ENCODE measurements at regions not wholly inside any gene's neighbourhood (a gene's known extent, or its start where the extent isn't known, plus 50 kb on each side); places are given as distances from the start of the nearest gene placed in this dataset.

DNA sequence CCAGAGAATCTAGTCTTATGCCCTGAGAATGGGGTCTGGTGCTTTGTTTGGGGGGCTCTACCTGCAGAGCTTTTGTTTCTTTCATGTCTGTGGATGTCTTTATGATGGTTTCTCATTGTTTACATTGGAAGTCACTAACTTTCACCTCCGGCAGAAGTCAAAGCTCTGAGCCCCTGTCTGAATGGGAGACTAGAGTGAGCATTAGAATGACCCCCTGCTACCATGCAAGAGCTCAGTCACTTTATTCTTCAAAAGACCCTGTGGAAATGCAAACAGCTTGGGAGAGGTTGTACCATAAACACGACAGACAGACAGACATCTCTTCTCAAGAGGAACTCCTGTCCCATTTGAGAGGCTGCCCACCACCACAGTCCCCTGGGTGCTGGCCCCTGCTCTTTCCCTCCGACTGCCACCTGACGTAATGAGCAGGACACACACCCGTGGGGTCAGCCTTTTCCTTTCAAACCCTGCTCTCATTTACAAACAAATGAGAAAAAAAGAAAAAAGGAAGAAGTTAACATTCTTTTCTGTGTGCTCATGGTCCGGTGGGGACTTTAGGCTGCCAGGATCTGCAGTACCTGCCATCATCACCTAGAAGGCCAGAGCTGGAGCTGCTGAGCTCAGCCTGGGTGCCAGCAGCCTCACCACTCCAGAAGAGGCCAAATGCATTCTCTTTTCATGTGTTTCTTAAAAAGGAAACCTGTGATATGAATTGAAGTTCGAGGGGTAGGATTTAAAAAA is 91.6 kb downstream of the FZD1 start:
- H3K9me3 Mint-ChIP-seq (ENCODE audit: low read depth, unreplicated experiment) = no peaks in the 10 kb centered on the region
- no peak overlapping the region for H3K27ac Mint-ChIP-seq (ENCODE audit: unreplicated experiment)
- H3K36me3 Mint-ChIP-seq (ENCODE audit: insufficient read depth, unreplicated experiment) = no peaks in the 10 kb centered on the region
- H3K4me1 Mint-ChIP-seq (ENCODE audit: low read depth, unreplicated experiment) = no peaks in the 10 kb centered on the region
- intact Hi-C loops (cut with micrococcal nuclease; ENCODE audit: unreplicated experiment) = no loop called here
- no peaks in the 10 kb centered on the region for H3K27me3 Mint-ChIP-seq (ENCODE audit: unreplicated experiment)
- CTCF ChIA-PET = no interaction called here
- no peak overlapping the region for H3K4me3 Mint-ChIP-seq (ENCODE audit: low read depth, unreplicated experiment)
- no peak for DNase-seq
- no TSS peak for BruUV-seq (replicated peaks)
- TF ChIP-seq, protein P1, sequence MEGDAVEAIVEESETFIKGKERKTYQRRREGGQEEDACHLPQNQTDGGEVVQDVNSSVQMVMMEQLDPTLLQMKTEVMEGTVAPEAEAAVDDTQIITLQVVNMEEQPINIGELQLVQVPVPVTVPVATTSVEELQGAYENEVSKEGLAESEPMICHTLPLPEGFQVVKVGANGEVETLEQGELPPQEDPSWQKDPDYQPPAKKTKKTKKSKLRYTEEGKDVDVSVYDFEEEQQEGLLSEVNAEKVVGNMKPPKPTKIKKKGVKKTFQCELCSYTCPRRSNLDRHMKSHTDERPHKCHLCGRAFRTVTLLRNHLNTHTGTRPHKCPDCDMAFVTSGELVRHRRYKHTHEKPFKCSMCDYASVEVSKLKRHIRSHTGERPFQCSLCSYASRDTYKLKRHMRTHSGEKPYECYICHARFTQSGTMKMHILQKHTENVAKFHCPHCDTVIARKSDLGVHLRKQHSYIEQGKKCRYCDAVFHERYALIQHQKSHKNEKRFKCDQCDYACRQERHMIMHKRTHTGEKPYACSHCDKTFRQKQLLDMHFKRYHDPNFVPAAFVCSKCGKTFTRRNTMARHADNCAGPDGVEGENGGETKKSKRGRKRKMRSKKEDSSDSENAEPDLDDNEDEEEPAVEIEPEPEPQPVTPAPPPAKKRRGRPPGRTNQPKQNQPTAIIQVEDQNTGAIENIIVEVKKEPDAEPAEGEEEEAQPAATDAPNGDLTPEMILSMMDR (IDR thresholded peaks at IDR 0.05; ENCODE audit: unreplicated experiment) = no peak

DNA sequence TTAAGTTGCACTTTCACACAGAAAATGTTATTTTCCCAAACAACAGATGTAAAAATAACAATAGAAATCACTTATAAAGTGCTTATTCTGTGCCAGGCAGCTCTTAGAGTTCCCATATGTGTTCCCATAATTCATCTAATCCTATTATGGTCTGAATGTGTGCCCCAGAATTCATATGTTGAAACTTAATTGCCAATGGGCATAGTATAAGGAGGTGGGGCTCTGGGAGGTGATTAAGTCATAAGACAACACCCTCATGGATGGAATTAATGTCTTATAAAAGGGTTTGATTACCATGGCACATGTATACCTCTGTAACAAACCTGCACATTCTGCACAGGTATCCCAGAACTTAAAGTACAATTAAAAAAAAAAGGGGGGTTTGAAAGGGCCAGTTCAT is 92.7 kb downstream of the FZD1 start:
- DNase-seq = no peak
- H3K9me3 Mint-ChIP-seq (ENCODE audit: low read depth, unreplicated experiment) = no peaks in the 10 kb centered on the region
- H3K27me3 Mint-ChIP-seq (ENCODE audit: unreplicated experiment) = no peaks in the 10 kb centered on the region
- BruUV-seq (replicated peaks) = no TSS peak
- H3K4me1 Mint-ChIP-seq (ENCODE audit: low read depth, unreplicated experiment) = no peaks in the 10 kb centered on the region
- H3K4me3 Mint-ChIP-seq (ENCODE audit: low read depth, unreplicated experiment) = no peak overlapping the region
- intact Hi-C loops (cut with micrococcal nuclease; ENCODE audit: unreplicated experiment) = no loop called here
- TF ChIP-seq, protein P1 (IDR thresholded peaks at IDR 0.05; ENCODE audit: unreplicated experiment) = no peak
- CTCF ChIA-PET = no interaction called here
- H3K36me3 Mint-ChIP-seq (ENCODE audit: insufficient read depth, unreplicated experiment) = no peaks in the 10 kb centered on the region
- no peak overlapping the region for H3K27ac Mint-ChIP-seq (ENCODE audit: unreplicated experiment)

DNA sequence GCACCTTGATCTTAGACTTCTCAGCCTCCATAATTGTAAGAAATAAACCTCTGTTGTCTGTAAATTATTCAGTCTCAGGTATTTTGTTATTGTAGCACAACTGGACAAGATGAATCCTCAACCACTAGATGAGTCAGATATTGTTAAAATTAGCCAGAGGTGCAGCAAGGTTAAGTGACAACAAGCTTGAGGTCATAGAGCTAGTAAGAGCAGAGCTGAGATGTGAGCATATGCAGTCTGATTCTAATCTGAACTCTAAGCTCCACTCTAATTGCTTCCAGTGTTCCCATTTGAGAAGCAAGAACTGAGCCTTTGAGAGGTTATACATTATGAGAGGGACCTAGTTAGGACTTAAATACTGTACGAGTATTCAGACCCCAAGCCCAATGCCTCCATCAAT is 93.1 kb downstream of the FZD1 start:
- Mint-ChIP-seq H3K27me3 (ENCODE audit: unreplicated experiment) (no peaks in the 10 kb centered on the region), H3K4me3 (ENCODE audit: low read depth, unreplicated experiment) (no peak overlapping the region), H3K36me3 (ENCODE audit: insufficient read depth, unreplicated experiment) (no peaks in the 10 kb centered on the region), H3K9me3 (ENCODE audit: low read depth, unreplicated experiment) (no peaks in the 10 kb centered on the region), H3K27ac (ENCODE audit: unreplicated experiment) (no peak overlapping the region), H3K4me1 (ENCODE audit: low read depth, unreplicated experiment) (no peaks in the 10 kb centered on the region)
- TF ChIP-seq, protein P1 (IDR thresholded peaks at IDR 0.05; ENCODE audit: unreplicated experiment) = no peak
- DNase-seq = no peak
- BruUV-seq (replicated peaks) = no TSS peak
- intact Hi-C loops (cut with micrococcal nuclease; ENCODE audit: unreplicated experiment) = no loop called here
- CTCF ChIA-PET = no interaction called here

DNA sequence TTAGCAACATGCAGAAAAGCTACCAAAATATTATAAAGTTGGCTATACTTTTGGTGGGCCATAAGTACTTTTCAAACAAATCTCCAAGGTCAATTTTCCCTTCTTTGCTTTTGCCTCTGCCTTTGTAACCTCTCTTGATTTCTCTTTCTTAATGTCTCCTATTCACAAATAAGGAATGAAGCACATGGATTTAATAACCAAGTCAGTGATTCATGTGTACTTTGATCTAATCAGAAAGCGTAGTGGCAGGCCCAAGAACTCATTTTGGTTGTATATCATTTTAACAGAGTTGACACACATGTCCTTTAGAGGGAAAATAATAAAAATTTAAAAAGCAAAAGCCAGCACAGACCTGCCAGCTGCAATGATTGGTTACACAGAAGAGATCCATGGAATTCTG is 93.7 kb downstream of the FZD1 start:
- Mint-ChIP-seq H3K9me3 (ENCODE audit: low read depth, unreplicated experiment) (no peaks in the 10 kb centered on the region), H3K4me1 (ENCODE audit: low read depth, unreplicated experiment) (no peaks in the 10 kb centered on the region), H3K27ac (ENCODE audit: unreplicated experiment) (no peak overlapping the region), H3K27me3 (ENCODE audit: unreplicated experiment) (no peaks in the 10 kb centered on the region), H3K36me3 (ENCODE audit: insufficient read depth, unreplicated experiment) (no peaks in the 10 kb centered on the region), H3K4me3 (ENCODE audit: low read depth, unreplicated experiment) (no peak overlapping the region)
- CTCF ChIA-PET = no interaction called here
- TF ChIP-seq, protein P1 (IDR thresholded peaks at IDR 0.05; ENCODE audit: unreplicated experiment) = no peak
- no peak for DNase-seq
- BruUV-seq (replicated peaks) = no TSS peak
- intact Hi-C loops (cut with micrococcal nuclease; ENCODE audit: unreplicated experiment) = no loop called here
